Jurkat, Clone E6-1 (cell line): ENCODE measurements at regions not wholly inside any gene's neighbourhood (a gene's known extent, or its start where the extent isn't known, plus 50 kb on each side); places are given as distances from the start of the nearest gene placed in this dataset.
"Not testable (repeated sequence)": the region's sequence is repeated elsewhere in the genome, so short reads cannot be mapped to it uniquely, and the experiment has no call there.

Source experiments
- DNase-seq: peaks from one replicate; pipeline ENCODE4 v3.0.0-alpha.2; 2011; ENCODE audit warnings: low read depth, low spot score
- H3K4me3 ChIP-seq: 2 replicates; pipeline ENCODE4 v1.5.1; 2011; ENCODE audit warnings: mild to moderate bottlenecking, low read length, control low read depth, moderate library complexity

DNA sequence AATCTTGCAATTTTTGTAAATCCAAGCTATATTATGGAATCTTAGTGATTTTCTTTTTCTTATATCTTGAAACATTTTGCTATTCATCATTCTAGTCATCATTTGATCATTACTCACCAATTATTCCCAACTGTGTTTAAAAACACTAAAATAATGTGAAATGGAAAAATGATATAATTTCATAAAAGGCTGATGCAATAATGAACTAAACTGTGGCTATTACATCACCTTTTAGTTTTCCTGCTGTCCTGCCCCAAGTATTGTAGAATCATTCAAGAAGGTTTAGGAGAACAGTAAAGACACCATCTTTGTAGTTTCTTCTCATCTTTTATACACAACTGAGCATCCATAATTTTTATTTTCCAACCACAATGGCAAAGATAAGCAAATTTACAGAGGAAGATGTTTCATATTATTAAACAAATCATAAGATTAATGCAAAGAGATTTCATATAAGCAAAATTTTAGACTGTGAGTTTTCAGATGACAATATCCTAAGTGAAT is 431.0 kb upstream of the SLC30A5 start:
- no peak for DNase-seq
- H3K4me3 ChIP-seq, result no peak overlapping the region

DNA sequence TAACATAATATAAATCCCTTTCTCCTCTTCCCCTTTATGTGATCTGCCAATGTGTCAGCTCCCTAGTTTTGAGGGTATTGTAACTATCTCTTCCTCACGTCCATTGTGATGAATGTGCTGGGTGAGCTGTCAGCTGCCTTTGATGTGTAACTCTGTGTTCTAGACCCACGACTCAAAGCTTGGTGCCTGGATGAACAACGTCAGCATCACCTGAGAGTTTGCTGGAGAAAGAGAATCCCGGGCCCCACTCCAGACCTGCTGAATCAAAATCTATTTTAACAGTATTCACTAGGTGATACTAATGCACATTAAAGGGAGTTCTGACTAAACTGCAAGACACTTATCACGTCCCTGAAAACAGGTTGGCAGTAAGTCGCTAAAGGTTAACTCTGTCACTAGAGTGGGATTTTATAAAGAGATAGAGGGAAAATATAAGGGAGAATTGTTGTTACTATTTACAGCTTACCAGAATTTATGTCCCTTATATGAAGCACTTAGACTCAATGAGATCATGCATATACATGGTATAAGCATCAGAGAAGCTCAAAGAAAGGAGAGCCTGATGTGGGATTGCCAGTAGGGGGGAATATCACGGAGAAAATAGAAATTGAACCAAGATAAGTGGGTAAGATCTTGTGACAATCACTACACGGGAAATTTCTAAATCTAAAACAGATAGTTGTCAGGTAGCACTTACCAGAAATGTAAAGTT is 423.8 kb upstream of the SLC30A5 start:
- H3K4me3 ChIP-seq, result no peak overlapping the region
- no peak for DNase-seq

DNA sequence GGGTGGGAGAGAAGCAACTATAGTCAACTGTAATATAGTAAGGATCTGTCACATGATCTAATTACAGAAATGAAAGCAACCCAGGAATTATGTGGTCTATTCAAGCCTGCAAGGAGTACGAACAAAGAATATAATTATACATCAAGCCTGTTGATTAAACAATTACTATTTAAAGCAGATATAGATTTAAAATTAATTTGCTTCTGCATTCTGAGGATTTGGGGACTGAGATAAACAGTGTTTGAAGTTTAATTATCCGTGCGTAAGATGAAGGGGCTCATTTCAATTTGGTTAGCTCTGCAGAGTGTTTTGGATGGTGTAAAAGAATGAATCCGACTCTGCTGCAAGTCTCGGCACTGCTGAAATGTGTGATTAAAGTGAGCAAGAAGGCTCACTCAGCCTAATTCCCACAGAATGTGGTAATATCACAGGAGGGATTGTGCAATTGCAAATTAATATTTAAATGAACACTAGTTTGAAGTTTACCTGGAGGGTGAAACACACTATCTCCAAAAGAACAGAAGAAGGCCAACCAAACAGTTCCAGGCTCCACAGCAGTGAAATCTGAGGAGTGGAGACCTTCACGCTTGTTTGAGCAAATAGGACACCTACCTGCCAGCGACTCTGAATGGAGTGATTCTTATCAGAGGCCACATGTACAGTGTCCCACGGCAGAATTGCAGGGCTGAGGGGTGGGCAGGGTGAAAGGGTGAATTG is 420.6 kb upstream of the SLC30A5 start:
- no peak for DNase-seq
- no peak overlapping the region for H3K4me3 ChIP-seq

DNA sequence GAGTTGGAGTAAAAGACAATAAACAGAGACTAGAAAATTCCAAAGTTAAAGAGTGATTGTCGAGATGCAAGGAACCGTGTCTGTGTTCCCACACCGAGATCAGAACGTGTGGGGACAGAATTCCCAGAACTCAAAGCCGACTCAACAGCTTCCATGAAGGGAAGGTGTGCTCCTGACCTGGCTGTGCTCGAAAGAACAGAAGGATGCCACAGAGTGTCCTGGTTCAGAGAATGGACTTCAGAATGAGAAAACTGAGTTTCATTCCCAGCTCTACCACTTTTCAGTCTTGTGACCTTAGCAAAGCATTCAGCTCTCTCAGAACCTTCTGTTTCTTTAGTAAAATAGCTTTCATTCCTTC is 420.0 kb upstream of the SLC30A5 start:
- no peak for DNase-seq
- no peak overlapping the region for H3K4me3 ChIP-seq

DNA sequence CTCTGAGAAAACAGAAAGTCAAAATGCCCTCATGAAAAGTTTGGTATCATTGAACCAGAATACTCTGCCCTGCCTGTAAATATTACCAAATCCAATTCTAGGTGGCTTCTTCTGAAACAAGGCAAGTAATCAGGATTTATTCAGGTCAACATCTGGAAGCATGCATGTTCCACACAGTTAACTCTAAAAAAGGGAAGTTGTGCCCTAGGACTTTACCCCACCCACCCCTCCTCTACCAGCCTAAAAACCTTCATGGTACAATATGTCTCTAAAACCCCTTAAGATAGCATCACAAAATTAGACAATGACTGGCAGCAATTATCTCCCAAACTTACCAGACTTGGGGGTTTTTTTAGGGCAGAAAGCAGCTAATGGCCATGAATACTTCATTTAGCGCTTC is 414.8 kb upstream of the SLC30A5 start:
- DNase-seq, result no peak
- no peak overlapping the region for H3K4me3 ChIP-seq

DNA sequence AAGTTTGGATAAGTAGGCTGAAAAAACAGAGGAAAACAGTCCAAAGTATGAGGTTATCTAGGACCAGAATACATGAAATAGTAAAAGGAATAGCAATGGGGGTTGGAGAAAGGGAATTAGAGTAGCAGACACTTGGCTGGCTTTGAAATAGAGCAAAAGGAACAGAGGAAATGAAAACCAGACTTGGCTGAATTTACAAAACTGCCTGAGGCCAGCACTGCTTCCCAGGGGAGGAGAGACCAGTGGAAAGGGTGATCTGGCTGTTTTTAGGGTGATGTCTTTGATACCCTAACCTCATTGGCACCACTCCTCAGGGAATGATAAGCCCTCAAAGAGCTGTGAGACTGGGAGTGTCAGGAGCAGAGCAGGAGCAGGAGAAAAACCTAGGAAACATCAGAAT is 413.4 kb upstream of the SLC30A5 start:
- DNase-seq, result no peak
- H3K4me3 ChIP-seq, result no peak overlapping the region

DNA sequence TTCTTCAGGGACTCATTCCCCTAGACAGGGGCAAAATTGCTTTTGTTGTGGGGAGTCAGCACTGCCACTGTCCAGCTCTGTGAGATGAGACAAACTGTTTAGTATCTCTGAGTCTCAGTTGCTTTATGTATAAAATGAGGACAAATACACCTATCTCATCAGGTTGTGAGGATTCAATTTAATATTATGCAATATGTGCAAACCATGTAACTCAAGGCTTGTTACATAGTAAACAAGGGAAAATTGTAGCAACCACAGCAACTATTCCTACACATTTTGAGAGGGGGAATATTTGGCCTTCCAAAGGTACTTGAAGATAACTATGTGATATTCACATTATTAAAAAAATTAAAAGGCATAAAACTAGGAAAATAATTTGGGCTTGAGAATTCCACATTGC is 411.9 kb upstream of the SLC30A5 start:
- DNase-seq, result no peak
- no peak overlapping the region for H3K4me3 ChIP-seq

DNA sequence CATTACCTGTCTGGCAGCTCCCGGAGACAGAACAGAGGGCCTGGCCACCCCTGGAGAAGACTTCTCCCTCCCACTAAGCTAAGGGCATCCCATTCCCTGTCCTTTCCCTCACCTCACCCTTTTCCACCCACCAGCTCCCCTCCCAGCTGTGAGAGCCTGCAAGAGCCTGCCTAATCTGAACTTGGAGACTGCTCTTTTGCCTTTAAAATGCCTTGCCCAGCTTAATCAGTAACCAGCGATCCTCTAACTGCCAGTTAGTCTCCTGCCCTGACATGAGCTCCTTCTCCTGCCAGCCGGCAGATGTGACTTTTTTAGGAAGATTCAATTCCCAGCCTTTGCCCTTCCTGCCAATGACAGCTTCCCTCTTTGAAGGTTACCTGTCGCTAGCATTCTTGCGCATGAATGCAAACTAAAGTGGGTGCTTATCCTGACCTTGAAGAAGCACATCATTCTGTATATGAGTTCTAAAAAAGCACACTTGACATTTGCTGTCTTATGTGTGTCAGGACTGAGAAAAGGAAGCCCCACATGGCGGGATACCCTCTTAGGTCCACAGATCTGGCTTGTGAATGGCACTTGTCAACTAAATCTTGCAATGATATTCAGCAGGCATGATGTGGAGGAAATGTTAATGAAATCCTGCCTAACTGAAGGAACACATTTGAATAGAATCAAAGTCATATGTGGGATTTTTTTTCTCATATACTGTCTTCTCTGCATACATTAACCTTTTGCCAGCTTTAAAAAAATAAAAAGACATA is 411.2 kb upstream of the SLC30A5 start:
- DNase-seq, result no peak
- no peak overlapping the region for H3K4me3 ChIP-seq

DNA sequence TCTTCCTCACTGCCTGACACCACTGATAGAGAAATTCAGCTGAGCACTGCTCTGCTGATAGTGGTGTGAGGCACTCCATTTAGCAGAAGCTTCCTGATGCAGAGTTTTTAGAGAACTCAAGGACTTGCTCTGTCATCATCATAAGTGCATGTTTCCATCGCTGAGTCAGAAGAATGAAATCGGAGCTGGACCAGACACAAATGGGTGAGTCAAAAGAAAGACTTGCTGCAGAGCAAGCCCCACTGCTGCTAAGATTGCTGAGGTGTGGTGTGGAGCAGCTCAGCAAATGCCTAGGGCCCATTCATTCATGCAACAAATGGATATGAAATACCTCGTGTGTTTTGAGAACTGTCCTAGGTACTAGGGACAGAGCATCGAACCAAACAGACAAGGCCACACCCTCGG is 410.2 kb upstream of the SLC30A5 start:
- DNase-seq, result no peak
- H3K4me3 ChIP-seq, result no peak overlapping the region

DNA sequence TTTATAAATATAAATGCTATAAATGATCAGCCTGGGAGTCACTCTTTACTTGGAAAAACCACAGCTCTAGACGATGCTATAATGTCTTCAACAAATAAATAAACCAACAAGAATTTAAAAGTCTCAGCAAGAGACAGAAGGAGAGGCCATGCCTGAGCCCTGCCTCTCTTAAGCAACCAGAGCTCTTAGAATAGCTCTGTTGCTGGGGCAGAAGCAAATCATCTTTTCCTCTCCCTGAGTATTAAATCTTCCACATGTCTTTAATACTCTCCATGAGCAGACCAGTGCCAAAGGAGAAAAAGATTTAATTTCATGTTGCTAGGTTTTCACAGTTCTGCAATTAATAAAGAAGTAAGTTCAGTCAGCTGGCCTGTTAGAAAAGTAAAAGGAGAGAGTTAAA is 408.0 kb upstream of the SLC30A5 start:
- H3K4me3 ChIP-seq, result no peak overlapping the region
- DNase-seq, result no peak

DNA sequence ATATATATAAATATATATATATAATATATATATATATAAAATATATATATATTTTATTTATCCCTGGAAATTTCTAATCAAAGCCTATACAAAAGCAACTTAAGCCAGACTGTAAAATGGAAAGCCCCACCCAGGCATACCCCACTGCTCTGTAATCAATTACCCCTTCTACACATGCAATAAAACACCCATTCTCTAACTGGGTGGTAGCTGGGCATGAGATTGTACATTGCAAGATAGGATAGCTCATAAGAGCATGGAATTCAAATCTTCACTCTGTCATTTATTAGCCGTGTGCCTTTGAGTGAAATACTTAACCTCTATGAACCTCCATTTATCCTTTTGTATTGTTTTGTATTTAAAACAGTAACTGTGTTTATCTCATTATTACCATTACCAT is 405.3 kb upstream of the SLC30A5 start:
- no peak for DNase-seq
- no peak overlapping the region for H3K4me3 ChIP-seq

DNA sequence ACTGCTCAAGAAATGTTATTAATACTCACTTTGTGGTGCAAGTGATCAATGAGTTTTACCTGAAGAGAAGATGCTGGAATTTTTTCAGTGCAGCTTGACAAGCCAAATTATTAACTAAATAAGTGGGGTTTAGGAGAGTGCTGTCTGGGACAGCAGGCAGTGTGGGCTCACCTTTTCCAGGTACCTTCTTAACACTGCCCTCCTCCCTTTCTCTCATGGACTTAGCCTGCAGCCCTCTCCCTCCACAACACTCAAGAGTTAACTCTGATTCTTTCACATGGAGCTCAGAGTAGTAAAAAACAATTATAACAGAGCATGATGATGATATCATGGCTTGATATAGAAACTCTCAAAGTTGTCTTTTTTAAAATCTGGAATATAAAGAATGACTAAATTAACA is 404.8 kb upstream of the SLC30A5 start:
- no peak for DNase-seq
- H3K4me3 ChIP-seq, result no peak overlapping the region

DNA sequence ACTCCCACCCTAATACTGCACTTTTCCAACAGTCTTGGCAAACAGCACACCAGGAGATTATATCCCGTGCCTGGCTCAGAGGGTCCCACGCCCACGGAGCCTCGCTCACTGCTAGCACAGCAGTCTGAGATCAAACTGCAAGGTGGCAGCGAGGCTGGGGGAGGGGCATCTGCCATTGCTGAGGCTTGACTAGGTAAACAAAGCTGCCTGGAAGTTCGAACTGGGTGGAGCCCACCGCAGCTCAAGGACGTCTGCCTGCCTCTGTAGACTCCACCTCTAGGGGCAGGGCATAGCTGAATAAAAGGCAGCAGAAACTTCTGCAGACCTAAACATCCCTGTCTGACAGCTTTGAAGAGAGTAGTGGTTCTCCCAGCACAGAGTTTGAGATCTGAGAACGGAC is 401.9 kb upstream of the SLC30A5 start:
- not testable (repeated sequence) for DNase-seq, H3K4me3 ChIP-seq

DNA sequence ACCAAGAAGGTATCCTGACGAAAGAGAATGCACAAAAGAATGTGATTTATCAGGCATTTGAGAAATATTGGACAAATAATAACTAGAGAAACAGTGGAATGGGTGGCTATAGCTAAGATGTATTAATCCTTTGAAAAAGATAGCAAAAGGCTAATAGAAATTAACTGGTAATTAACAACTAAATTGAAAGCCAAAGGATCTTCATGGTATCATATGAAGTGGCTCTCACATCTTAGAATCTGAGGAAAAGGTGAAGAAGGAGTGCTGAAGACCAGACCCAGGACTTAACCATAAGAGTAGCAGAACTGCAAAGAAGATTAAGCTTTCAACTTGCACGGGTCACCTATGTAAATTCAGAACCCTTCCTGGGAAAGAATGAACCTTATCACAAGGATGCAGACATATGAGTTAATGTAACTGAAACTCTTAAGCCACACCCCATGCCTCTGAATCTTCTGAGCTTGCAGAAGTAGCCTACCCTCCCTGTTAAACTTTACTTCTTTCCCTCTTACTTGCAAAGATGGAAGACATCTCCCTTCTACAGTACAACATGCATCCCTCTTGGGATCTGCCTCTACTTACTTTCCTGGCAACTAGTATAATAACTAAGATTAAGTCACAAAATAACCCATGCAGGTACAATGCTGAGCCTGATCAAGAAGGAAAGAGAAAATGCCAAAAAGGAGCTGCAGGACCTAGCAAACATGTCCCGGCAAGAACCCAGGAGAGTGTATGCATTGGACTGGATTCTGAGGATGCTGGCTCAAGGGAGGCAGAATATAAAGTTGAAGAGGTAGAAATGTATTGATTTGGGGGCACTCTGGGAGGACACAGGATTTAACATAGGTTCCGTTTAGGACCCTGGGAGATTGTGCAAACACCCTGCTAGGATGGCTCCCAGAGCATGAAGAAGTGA is 395.5 kb upstream of the SLC30A5 start:
- no peak for DNase-seq
- H3K4me3 ChIP-seq, result no peak overlapping the region

DNA sequence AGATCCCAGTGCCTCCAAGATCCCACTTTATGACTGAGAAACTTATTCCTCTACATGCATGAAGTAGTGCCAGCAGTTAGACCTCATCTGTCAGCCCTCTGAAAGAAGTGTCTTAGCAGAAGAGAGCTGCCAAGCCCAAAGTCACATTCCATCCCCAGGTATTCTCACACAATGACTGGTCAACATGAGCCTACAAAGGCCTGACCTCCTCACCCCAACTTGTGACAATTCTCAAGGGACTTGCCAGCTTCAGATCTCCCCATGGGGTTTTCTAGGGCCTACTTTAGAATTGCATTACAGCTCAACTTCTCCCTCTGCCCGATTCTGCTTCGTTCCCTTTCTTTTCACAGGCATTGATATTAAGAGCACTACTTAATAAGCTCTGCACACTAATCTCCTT is 393.8 kb upstream of the SLC30A5 start:
- no peak overlapping the region for H3K4me3 ChIP-seq
- no peak for DNase-seq

DNA sequence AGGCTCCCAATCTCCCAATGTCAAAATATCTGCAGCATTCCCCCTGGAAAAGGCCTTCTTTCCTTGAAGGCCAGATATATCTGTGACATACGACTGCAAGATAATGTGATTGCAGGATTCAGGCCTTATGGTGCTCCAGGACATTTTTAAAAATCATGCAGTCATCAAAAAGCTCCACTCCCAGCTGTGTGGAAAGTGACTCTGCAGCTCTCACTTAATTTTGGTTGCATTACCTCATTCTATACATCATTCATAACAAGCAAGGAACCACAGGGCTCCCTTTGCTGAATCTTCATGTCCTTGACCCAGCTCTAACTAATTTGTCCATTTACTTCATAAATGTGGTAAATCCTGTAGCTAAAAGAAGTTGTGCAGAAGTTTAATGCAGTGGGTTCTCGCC is 386.2 kb upstream of the SLC30A5 start:
- no peak overlapping the region for H3K4me3 ChIP-seq

DNA sequence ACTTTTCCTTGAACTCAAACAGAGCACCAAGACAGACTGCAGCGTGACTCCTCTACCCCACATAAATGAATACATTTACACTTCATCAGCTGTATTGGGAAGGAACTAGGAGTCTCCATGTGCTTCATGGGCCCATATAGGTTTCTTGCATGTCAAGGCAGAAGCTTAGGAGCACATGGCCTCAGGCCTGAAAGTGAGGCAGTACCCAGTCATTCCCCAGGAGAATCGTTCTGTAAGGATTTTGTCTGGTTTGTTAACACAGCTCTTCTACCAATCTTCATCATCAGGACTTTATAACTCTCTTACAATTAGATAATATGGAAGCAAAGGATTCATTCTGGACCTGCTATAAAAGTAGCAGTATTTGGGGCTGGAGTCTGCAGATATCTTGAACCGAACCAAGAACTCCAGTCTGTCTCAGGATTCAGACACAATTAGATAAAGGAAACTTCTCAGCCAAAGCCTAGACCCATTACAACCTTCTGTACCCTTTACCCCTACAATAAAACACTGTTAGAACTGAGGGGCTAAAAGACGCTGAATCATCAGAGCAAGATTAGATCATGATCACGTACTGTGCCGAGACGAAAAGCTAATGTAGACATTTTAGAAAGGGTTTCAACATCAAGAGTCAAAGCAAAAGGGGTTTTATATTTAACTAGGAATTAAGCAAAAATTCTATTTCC is 385.5 kb upstream of the SLC30A5 start:
- H3K4me3 ChIP-seq, result no peak overlapping the region

More for the DNA sequence above, 386.2 kb upstream of the SLC30A5 start:
- no peak for DNase-seq

DNA sequence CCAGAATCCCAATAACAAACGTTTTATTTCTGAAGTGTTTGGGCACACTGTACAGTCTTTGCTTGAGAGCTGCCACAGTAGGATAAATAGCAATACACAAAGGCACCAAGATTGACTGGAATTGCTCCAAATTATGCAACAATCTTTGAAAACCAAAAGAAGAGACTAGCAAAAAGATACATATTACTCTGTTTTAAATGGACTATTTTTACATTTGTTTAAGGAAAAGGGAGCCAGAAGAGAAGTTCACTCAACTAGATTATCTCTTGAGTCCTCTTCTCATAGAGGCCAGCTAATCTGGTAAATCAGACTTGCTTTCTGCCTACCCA is 385.0 kb upstream of the SLC30A5 start:
- no peak overlapping the region for H3K4me3 ChIP-seq
- no peak for DNase-seq

More for the DNA sequence above, 385.5 kb upstream of the SLC30A5 start:
- DNase-seq, result no peak

DNA sequence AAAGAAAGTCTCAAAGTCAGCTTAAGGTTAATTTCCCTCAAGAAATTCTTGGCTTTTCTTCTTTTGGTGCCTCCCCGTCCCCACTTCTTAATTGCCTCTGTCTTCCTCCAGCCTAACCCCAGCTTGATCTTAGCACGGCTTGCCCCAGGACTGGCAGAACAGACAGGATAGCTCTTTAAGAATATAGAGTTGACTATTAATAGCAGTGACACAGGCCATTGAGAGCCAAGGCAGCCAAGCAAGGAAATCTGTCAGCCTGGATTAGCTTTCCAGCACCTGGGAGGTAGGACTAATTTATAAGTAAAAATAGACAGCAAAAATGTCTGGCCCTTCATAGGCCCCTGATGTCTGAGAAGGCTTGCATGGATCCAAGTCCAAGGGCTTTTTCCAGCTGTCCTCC is 384.6 kb upstream of the SLC30A5 start:
- DNase-seq, result no peak
- no peak overlapping the region for H3K4me3 ChIP-seq
